Spleen (tissue), 7 donors: ENCODE measurements at regions not wholly inside any gene's neighbourhood (a gene's known extent, or its start where the extent isn't known, plus 50 kb on each side); places are given as distances from the start of the nearest gene placed in this dataset.
"Not testable (repeated sequence)": the region's sequence is repeated elsewhere in the genome, so short reads cannot be mapped to it uniquely, and the experiment has no call there.

Experiments
- CTCF ChIP-seq, 11 experiments: fragments of 200-600 bp in 7 of 11; fragments of 450-650 bp in 4 of 11; sonication (generic) in 4 of 11; IDR thresholded peaks in 8 of 11; conservative IDR thresholded peaks in 3 of 11; 1 replicate in 7 of 11; 2 replicates in 4 of 11; pipeline versions ENCODE4 v1.4.0 to v1.8.0; 2016 to 2021; ENCODE audit warnings: antibody characterized with exemption in 11 of 11, inconsistent platforms in 4 of 11, mild to moderate bottlenecking in 1 of 11
- POLR2A ChIP-seq, 3 donors: fragments of 450-650 bp; IDR thresholded peaks; one replicate each; pipeline ENCODE4 v1.5.1; 2017; ENCODE audit warnings: antibody characterized with exemption in 3 of 3, mild to moderate bottlenecking in 1 of 3
- donor health status: DM: no; HTN: no; CAD: no; lungs with moderate emphysema.
- donor health status: DM: no; HTN: no; CAD: no.
- donor health status: DM: no; HTN: no; CAD: no.

GRCh38 chr3:87946007-87946406 lies 112.8 kb downstream of the CGGBP1 start:
- not testable (repeated sequence) for TF ChIP-seq CTCF (IDR thresholded peaks at IDR 0.05 in 8 of 11, conservative IDR thresholded peaks at IDR 0.05 in 3 of 11); POLR2A (IDR thresholded peaks at IDR 0.05)
